Fibroblast of pulmonary artery (primary cell): ENCODE measurements at regions not wholly inside any gene's neighbourhood (a gene's known extent, or its start where the extent isn't known, plus 50 kb on each side); places are given as distances from the start of the nearest gene placed in this dataset.

ENCODE experiments used
- DNase-seq: peaks from one replicate; pipeline ENCODE4 v3.0.0-alpha.2; 2010; ENCODE audit warnings: low read depth
- H3K4me3 ChIP-seq: replicated peaks from 2 replicates; pipeline ENCODE4 v1.5.1; 2011; ENCODE audit warnings: low read depth, mild to moderate bottlenecking, control low read depth, low read length, moderate library complexity
- CTCF ChIP-seq: IDR thresholded peaks from 2 replicates; pipeline ENCODE4 v1.5.1; 2011; ENCODE audit warnings: mild to moderate bottlenecking, control low read depth, low read length, inconsistent platforms; ENCODE audit errors: missing control alignments

- no peak for TF ChIP-seq CTCF
- no peak overlapping the region for H3K4me3 ChIP-seq
- no peak for DNase-seq
Observed at GRCh38 chr1:244339073-244339692, 112.5 kb downstream of the ADSS2 start.

- no peak for DNase-seq
- TF ChIP-seq CTCF, result no peak
- no peak overlapping the region for H3K4me3 ChIP-seq
Observed at GRCh38 chr1:244339776-244340175, 111.9 kb downstream of the ADSS2 start.

- H3K4me3 ChIP-seq, result no peak overlapping the region
- TF ChIP-seq CTCF, result no peak
- DNase-seq, result no peak
Observed at GRCh38 chr1:244340396-244340795, 111.3 kb downstream of the ADSS2 start.

GRCh38 chr1:244341455-244342450 is 110.0 kb downstream of the ADSS2 start:
- DNase-seq, result peak; percentile 46
- no peak overlapping the region for H3K4me3 ChIP-seq
- TF ChIP-seq CTCF, result no peak

- DNase-seq, result no peak
- H3K4me3 ChIP-seq, result no peak overlapping the region
- TF ChIP-seq CTCF, result no peak
Observed at GRCh38 chr1:244344001-244344400, 107.7 kb downstream of the ADSS2 start.

- DNase-seq, result peak; percentile 37
- no peak for TF ChIP-seq CTCF
- no peak overlapping the region for H3K4me3 ChIP-seq
Observed at GRCh38 chr1:244346972-244347618, 104.6 kb downstream of the ADSS2 start.
